CD14-positive monocyte (primary cell): ENCODE measurements at regions not wholly inside any gene's neighbourhood (a gene's known extent, or its start where the extent isn't known, plus 50 kb on each side); places are given as distances from the start of the nearest gene placed in this dataset.

Experiments used
- DNase-seq, 3 donors: peaks; one replicate each; pipeline ENCODE4 v3.0.0-alpha.2; 2011 to 2022
- H2AFZ ChIP-seq: 2 replicates; pipeline ENCODE4 v1.6.0; 2012; ENCODE audit warnings: mild to moderate bottlenecking, low read depth, low read length, inconsistent platforms; ENCODE audit not compliant: insufficient read depth, poor library complexity, severe bottlenecking
- H3K27ac ChIP-seq, 2 donors: 1 replicate in 1 of 2; 2 replicates in 1 of 2; pipeline ENCODE4 v1.5.1; 2012 to 2013; ENCODE audit warnings: low read length in 2 of 2, control low read depth in 1 of 2, inconsistent platforms in 1 of 2, low read depth in 1 of 2, mild to moderate bottlenecking in 1 of 2
- H3K27me3 ChIP-seq, 2 donors: one replicate each; pipeline versions ENCODE4 v1.6.0 to v1.6.1; 2011 to 2013; ENCODE audit warnings: low read length in 2 of 2; ENCODE audit not compliant: control insufficient read depth in 2 of 2, insufficient read depth in 2 of 2
- H3K36me3 ChIP-seq, 2 donors: replicated peaks in 1 of 2; 1 replicate in 1 of 2; 2 replicates in 1 of 2; pipeline versions ENCODE4 v1.5.1 to v1.6.1; 2012 to 2013; ENCODE audit warnings: low read length in 2 of 2, control low read depth in 1 of 2, inconsistent platforms in 1 of 2, mild to moderate bottlenecking in 1 of 2; ENCODE audit not compliant: insufficient read depth in 2 of 2, control insufficient read depth in 1 of 2
- H3K4me1 ChIP-seq, 2 donors: 1 replicate in 1 of 2; 2 replicates in 1 of 2; pipeline versions ENCODE4 v1.5.1 to v1.6.1; 2012 to 2013; ENCODE audit warnings: low read length in 2 of 2, control low read depth in 1 of 2, inconsistent platforms in 1 of 2, mild to moderate bottlenecking in 1 of 2, moderate library complexity in 1 of 2; ENCODE audit not compliant: insufficient read depth in 2 of 2, control insufficient read depth in 1 of 2
- H3K4me2 ChIP-seq: replicated peaks from 2 replicates; pipeline ENCODE3; 2012; ENCODE audit warnings: low read length, moderate library complexity, mild to moderate bottlenecking; ENCODE audit not compliant: poor library complexity, severe bottlenecking; ENCODE audit errors: extremely low read depth
- H3K4me3 ChIP-seq, 3 experiments: fragments of 200-600 bp in 1 of 3; sonication (generic) in 1 of 3; replicated peaks in 1 of 3; 1 replicate in 2 of 3; 2 replicates in 1 of 3; pipeline ENCODE4 v1.5.1; 2011 to 2013; ENCODE audit warnings: low read length in 3 of 3, mild to moderate bottlenecking in 3 of 3, control low read depth in 2 of 3, low read depth in 2 of 3, inconsistent platforms in 1 of 3, moderate library complexity in 1 of 3
- H3K79me2 ChIP-seq: 2 replicates; pipeline ENCODE4 v1.6.0; 2012; ENCODE audit warnings: mild to moderate bottlenecking, control low read depth, inconsistent platforms, low read length, moderate library complexity; ENCODE audit not compliant: insufficient read depth
- H3K9ac ChIP-seq: 2 replicates; pipeline ENCODE4 v1.6.0; 2017; ENCODE audit warnings: low read length, mild to moderate bottlenecking; ENCODE audit not compliant: insufficient read depth, poor library complexity, severe bottlenecking
- H3K9me3 ChIP-seq, 2 donors: replicated peaks in 1 of 2; 1 replicate in 1 of 2; 2 replicates in 1 of 2; pipeline versions ENCODE4 v1.5.1 to v1.6.1; 2012 to 2013; ENCODE audit warnings: low read length in 2 of 2, control low read depth in 1 of 2; ENCODE audit not compliant: control insufficient read depth in 1 of 2, insufficient read depth in 1 of 2
- H4K20me1 ChIP-seq: 2 replicates; pipeline ENCODE4 v1.6.0; 2012; ENCODE audit warnings: mild to moderate bottlenecking, low read length, control low read depth, moderate library complexity; ENCODE audit not compliant: insufficient read depth
- H3K27ac Mint-ChIP-seq, 7 donors: one replicate each; pipeline ENCODE4 v1.8.0; 2020; ENCODE audit warnings: mild to moderate bottlenecking in 7 of 7, mixed read lengths in 7 of 7, moderate library complexity in 6 of 7, inconsistent platforms in 2 of 7
- H3K27me3 Mint-ChIP-seq, 3 donors: one replicate each; pipeline ENCODE4 v1.8.0; 2021 to 2022; ENCODE audit warnings: low read depth in 3 of 3, mild to moderate bottlenecking in 3 of 3, mixed read lengths in 3 of 3, moderate library complexity in 3 of 3, inconsistent platforms in 1 of 3
- H3K36me3 Mint-ChIP-seq, 2 donors: one replicate each; pipeline ENCODE4 v1.8.0; 2020; ENCODE audit warnings: mixed read lengths in 2 of 2, inconsistent platforms in 1 of 2, mild to moderate bottlenecking in 1 of 2
- H3K4me1 Mint-ChIP-seq: one replicate; pipeline ENCODE4 v1.8.0; 2020; ENCODE audit warnings: mild to moderate bottlenecking, mixed read lengths
- H3K4me3 Mint-ChIP-seq, 2 donors: one replicate each; pipeline ENCODE4 v1.8.0; 2020; ENCODE audit warnings: mild to moderate bottlenecking in 2 of 2, mixed read lengths in 2 of 2, moderate library complexity in 1 of 2
- H3K9me3 Mint-ChIP-seq, 7 donors: one replicate each; pipeline ENCODE4 v1.8.0; 2020 to 2022; ENCODE audit warnings: mixed read lengths in 7 of 7, mild to moderate bottlenecking in 6 of 7, moderate library complexity in 6 of 7, inconsistent platforms in 2 of 7
- CTCF ChIP-seq: fragments of 200-600 bp; IDR thresholded peaks from one replicate; pipeline ENCODE4 v1.8.0; 2022; ENCODE audit warnings: antibody characterized with exemption, mild to moderate bottlenecking
- WGBS: methylation state at CpG from one replicate; pipeline ENCODE4 v1.1.5; 2013; ENCODE audit warnings: missing lambda C conversion rate; ENCODE audit not compliant: insufficient coverage; 5-methylcytosine and 5-hydroxymethylcytosine counted together
- intact Hi-C, 2 donors: fragments of 100-400 bp; cut with micrococcal nuclease; formaldehyde crosslinking; loops; one replicate each; pipeline versions ENCODE4 v1.15.0 to v1.15.1; 2023

DNA sequence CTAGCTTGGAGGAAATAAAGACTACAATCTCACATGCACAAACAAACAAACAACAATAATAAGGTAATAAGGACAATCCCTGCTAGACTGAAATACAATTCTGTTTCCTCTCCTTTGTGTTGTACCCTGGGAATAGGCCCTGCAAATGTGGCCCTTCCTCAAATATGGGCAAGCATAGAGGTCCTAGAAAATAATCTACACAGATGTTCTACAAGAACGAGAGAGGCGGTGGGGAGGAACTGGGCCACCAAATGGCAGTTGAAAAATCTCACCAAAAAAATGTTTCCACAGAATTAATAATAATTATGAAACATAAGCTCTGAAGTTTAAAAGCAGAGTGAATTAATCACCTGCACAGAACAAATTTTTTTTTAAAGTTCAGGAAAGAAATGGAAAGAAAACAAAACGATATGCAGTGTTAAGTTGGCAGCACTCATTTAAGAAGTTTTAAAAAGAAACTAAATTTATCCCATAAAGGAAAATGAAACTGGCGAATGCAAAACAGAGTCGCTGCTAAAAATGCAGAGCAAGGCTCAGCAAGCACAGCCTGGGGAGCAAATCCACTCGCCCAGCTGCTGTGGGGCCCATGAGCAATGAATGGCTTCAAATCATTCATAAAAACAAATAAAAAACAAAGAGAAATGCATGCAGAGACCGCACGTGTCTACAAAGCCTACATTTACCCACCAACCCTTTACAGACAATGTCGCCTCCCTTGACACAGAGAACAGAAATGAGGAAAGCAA lies 475.4 kb downstream of the OCA2 start:
- H3K36me3 ChIP-seq, result no peaks in the 10 kb centered on the region
- H4K20me1 ChIP-seq, result no peaks in the 10 kb centered on the region
- peak overlapping the region in 1 of 7 donors; percentile 70 for H3K27ac Mint-ChIP-seq
- H2AFZ ChIP-seq, result no peak overlapping the region
- H3K9me3 ChIP-seq, result peaks cover 12 to 30% of the 10 kb centered on the region in 2 donors
- intact Hi-C loops, result no loop called here
- H3K4me3 ChIP-seq, result no peak overlapping the region
- peaks cover 0 to 3% (median 0%) of the 10 kb centered on the region in 3 donors for H3K27me3 Mint-ChIP-seq
- DNase-seq, result no peak
- no peak overlapping the region for H3K27ac ChIP-seq
- H3K36me3 Mint-ChIP-seq, result no peaks in the 10 kb centered on the region
- WGBS, result no CpG with 5 or more reads among the region's 9 CpGs
- no peak for TF ChIP-seq CTCF
- H3K4me1 Mint-ChIP-seq, result no peaks in the 10 kb centered on the region
- H3K9ac ChIP-seq, result no peak overlapping the region
- peaks cover 5 to 25% (median 13%) of the 10 kb centered on the region in 7 donors for H3K9me3 Mint-ChIP-seq
- H3K4me2 ChIP-seq, result no peak overlapping the region
- H3K4me3 Mint-ChIP-seq, result no peak overlapping the region
- H3K79me2 ChIP-seq, result no peaks in the 10 kb centered on the region
- no peaks in the 10 kb centered on the region for H3K27me3 ChIP-seq
- no peaks in the 10 kb centered on the region for H3K4me1 ChIP-seq

DNA sequence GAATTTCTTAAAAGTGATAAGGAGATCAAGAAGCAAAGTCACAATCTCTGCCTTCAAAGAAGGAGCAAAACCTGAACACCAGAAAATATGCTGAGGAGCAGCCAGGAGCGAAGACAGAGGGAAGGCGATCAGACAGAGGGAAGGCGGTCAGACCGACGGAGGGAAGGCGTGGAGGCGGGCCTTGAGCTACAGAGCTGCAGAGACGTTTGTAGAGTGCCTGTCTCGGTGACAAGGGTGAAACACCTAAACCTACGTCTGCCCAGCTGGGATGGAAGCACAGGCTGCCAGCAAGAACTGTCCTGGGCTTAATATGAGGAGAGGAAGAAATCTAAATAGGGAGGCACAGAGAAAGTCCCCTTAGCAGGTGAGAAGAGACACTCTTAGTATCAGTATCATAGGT lies 476.0 kb downstream of the OCA2 start:
- 80% methylated on average over 10 of the region's 10 CpGs for WGBS
- no peak for DNase-seq
- H3K36me3 Mint-ChIP-seq, result no peaks in the 10 kb centered on the region
- Histone ChIP-seq H3K9me3 (peaks cover 12 to 27% of the 10 kb centered on the region in 2 donors), H3K27ac (no peak overlapping the region), H3K27me3 (no peaks in the 10 kb centered on the region), H3K4me2 (no peak overlapping the region), H3K9ac (no peak overlapping the region), H3K4me3 (no peak overlapping the region), H4K20me1 (no peaks in the 10 kb centered on the region), H3K36me3 (no peaks in the 10 kb centered on the region), H3K4me1 (no peaks in the 10 kb centered on the region), H2AFZ (no peak overlapping the region), H3K79me2 (no peaks in the 10 kb centered on the region)
- H3K27ac Mint-ChIP-seq, result no peak overlapping the region
- H3K4me3 Mint-ChIP-seq, result no peak overlapping the region
- no peak for TF ChIP-seq CTCF
- peaks cover 0 to 3% (median 0%) of the 10 kb centered on the region in 3 donors for H3K27me3 Mint-ChIP-seq
- H3K4me1 Mint-ChIP-seq, result no peaks in the 10 kb centered on the region
- intact Hi-C loops, result no loop called here
- H3K9me3 Mint-ChIP-seq, result peaks cover 3 to 29% (median 13%) of the 10 kb centered on the region in 7 donors
